ENCODE measurements at regions not wholly inside any gene's neighbourhood (a gene's known extent, or its start where the extent isn't known, plus 50 kb on each side); places are given as distances from the start of the nearest gene placed in this dataset.
A peak's percentile ranks its signal among the peaks of the same experiment; 100 is the strongest.
"Not testable (repeated sequence)": the region's sequence is repeated elsewhere in the genome, so short reads cannot be mapped to it uniquely, and the experiment has no call there.

- DNase-seq = not testable (repeated sequence)
These were observed 140.7 kb downstream of the ELOVL4 start for GRCh38 chr6:79806661-79807060.

DNA sequence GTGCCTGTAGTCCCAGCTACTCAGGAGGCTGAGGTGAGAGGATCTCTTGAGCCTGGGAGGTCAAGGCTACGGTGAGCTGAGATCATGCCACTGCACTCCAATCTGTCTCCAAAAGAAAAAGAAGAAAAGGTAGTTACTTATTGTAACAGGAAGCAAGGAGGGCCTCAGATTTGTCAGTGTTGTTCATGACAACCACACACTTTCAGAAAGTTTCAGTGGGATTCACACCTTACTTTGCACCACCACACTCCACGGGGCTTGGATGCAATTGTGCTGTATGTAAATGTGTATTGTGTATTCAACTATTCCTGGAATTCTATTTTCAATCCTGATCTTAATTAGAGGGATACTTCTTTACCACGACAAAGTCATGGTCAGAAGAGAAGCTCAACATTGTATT lies 142.6 kb downstream of the ELOVL4 start:
- no peak for DNase-seq

DNA sequence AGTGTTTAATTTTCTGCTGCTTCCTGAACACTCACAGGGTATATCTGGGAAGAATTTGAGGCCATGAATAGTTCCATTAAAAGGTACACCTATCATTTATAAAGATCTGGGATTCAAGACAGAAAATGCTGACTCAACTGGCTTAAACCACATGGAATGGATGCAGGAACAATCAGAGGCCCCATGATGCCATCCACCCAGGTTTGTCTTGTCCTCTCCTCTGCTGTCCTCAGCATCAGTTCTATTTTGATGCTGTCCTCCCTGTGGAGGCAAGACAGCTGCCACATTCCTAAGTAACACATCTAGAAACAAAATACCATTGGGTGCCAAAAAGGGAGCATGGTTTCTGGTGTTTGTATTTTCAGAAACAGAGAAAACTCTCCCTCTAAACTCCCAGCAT lies 143.4 kb downstream of the ELOVL4 start:
- no peak for DNase-seq

DNA sequence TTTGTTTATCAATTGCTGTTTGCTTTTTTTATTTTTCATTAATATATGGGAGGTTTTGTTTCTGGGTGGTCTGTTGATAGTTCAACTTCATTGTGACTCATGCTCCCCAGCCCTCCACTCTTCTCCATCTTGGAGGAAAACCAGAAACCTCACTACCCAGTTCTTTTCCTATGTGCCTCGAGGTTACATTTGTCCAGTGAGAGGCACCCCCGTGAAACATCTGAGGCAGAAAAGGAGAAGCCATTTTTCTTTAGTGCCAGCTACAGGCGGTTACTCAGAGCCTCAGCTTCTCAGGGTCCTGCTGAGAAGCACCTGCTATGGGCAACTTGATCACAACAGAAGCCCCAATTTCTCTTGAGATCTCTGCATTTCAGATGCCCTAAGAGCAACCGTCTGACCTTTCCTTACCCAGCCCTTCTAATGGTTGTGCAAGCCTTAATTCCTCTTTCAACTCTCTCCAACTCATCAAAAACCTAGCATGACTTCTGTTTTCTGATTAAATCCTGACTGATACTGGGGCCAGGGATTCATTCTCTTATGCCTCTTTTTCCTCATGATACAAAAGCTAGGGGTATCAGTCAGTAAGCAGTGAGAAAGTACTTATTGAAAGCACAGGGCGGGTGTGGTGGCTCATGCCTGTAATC lies 144.6 kb downstream of the ELOVL4 start:
- DNase-seq = no peak

- no peak for DNase-seq
These were observed 146.0 kb downstream of the ELOVL4 start for GRCh38 chr6:79801362-79801761.

GRCh38 chr6:79798841-79799240 lies 148.5 kb downstream of the ELOVL4 start:
- no peak for DNase-seq

GRCh38 chr6:79797912-79798311 lies 149.4 kb downstream of the ELOVL4 start:
- DNase-seq = no peak

DNA sequence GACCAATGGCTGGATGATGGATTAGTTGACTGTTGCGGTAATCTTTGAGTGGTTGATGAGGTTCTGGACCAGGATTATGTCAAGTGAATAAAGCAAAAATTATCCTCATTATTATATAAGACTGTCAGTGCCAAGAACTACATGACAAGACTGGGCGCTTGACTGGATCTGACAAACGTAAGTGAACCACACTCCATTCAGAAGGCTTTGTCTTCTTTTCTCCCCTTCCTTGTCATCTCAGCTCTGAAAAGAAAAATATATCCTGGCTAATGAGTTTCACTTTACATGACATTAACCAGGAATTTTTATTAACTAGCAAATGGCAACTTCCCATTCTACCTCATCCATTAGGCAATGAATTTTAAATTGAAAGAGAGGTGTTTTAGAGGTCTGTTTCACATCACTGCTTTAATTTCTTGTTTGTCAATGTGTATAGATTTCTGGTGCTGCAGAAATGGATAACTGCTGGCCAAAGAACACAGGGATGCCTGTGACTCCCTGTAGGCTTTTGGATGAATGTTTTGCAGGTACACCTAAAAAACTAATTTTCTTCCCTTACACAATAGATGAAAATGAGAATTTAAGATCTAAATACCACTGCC lies 150.1 kb downstream of the ELOVL4 start:
- no peak for DNase-seq

DNA sequence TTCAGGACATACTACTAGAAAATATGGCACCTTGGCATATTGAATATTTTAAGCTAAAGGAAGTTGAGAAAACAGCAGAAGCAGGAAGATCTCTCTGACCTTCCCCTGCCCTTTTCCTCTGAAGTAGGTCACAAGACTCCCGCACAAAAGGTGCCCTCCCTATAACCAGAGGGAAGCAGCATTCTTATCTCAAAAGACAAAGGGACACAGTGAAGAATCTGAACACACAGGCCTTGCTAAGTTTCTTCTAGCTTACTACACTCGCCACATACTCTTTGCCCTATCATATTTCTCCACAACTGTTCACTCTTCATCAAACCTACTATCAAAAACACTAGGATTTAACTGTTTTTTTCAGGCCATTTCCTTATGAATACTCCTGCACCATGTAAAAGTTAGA lies 151.2 kb downstream of the ELOVL4 start:
- no peak for DNase-seq

DNA sequence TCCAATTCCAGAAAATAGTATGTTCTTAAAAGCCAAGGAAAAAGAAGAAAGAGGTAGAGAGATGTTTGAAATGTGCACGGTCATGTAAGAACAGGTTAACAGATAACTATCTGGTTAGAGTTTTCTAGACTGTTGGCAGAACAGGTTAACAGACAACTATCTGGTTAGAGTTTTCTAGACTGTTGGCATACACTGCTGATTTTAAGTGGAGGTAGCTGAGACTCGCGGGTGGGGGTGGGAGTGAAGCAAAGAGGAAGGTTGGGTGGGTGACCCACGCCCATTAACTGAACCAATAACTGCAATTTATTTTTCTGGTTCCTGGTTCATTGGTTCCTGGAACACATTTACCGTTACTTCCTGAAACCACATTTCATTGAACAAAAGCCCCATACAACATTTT lies 157.5 kb downstream of the ELOVL4 start:
- DNase-seq = no peak

GRCh38 chr6:79788756-79789155 lies 157.6 kb downstream of the SH3BGRL2 start:
- no peak for DNase-seq

DNA sequence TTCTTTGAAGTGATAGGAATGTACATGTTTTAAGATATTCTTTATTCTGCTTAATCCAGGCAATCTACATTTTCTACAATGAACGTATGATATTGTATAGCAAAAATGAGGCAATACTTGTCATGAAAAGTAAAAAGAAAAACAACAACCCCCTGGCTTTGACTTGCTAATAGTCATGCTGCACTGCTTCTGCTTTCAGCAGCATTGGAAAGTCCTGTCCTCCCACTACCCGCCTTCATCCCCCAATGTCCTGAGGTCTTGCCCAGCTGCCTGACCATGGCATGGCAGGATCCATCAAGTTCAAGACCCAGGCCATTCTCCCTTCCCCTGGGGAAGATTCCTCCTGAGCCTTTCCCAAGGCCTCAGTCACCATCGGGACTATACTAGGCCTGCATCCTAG lies 156.5 kb downstream of the SH3BGRL2 start:
- no peak for DNase-seq

GRCh38 chr6:79784395-79784753 lies 153.2 kb downstream of the SH3BGRL2 start:
- DNase-seq = no peak

GRCh38 chr6:79783670-79784394 lies 152.7 kb downstream of the SH3BGRL2 start:
- no peak for DNase-seq

- no peak for DNase-seq
These were observed 151.9 kb downstream of the SH3BGRL2 start for GRCh38 chr6:79782792-79783580.

- no peak for DNase-seq
These were observed 150.8 kb downstream of the SH3BGRL2 start for GRCh38 chr6:79781916-79782315.

- DNase-seq = no peak
These were observed 149.8 kb downstream of the SH3BGRL2 start for GRCh38 chr6:79780881-79781280.

DNA sequence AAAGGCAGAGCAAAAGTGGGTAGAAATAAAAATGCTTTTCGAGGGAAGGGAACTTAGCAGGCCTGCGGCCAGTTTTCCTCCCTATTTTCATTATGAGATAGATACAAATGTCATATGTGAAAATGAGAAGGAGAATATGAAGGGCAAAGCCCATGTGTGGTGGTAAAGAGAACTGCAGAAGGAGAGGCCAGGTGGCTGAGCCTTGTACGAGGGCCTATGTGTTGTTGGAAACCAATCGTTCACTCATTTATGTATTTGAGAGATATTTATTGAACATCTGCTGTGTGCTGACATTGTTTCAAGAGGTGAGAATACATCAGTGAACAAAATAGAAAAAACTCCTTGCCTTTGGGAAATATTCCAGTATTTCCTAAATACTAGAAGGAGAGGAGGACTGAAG lies 147.7 kb downstream of the SH3BGRL2 start:
- no peak for DNase-seq

DNA sequence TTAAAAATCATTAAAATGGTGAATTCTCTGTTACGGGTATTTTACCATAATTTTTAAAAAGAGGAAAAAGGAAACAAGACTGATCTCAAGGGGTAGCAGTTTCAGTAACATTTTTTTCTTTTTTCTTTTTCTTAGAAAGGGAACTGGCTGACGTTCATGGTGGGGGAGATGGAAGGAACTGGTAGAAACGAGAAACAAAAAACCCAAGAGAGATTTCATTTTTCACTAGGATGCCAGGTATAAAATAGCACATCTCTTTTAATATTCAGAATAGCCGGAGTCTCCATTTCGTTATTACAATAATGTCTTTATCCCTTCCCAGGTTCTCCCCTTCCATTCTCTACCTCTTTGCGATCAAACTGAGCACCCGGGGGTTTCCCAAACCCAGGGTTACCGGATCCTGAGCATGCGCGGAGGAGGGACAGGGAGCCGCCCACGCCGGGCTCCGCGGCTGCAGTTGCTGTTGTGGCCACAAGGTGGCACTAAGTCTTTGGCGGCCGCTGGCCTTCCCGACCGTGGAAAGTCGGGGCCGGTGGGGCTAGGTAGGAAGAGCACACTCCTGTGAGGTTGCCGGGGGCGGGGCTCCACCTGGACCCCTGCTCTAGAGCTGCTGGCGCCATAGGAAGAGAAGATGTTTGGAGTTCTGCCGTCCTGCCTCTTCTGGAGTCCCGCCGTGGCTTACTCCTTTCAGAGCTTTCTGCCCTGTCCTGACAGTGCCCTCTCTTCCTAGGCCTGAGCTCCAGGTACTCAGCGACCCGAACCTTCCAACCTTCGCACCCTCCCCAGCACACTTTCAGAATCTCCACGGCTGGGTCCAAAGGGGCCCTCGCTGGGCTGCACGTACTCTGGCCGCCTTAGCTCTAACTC lies 146.8 kb downstream of the SH3BGRL2 start:
- DNase-seq = peak; percentile 90

DNA sequence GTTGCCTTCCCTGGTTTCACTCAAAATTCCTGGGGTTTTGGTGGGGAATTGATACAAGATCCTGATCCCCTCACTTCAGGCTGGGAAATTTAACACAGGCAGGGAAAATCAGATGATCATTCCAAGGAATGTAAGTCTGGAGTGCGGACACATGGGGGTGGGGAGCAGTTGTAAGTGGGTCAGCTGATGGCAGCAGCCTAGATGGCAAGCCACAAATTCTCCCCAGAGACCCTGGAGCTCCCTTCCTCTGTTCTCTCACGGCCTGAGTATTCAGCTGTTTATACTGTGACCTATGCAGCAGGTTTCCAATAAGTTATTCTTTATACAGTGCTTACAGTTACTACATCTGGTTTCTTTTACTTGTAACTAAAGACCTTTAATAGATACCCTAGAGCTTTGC lies 144.9 kb downstream of the SH3BGRL2 start:
- no peak for DNase-seq

GRCh38 chr6:79775222-79775621 lies 144.1 kb downstream of the SH3BGRL2 start:
- no peak for DNase-seq

GRCh38 chr6:79764747-79765146 lies 133.6 kb downstream of the SH3BGRL2 start:
- no peak for DNase-seq

- DNase-seq = no peak
These were observed 132.2 kb downstream of the SH3BGRL2 start for GRCh38 chr6:79763301-79763700.
